ENCODE measurements at regions not wholly inside any gene's neighbourhood (a gene's known extent, or its start where the extent isn't known, plus 50 kb on each side); places are given as distances from the start of the nearest gene placed in this dataset.

GRCh38 chr1:182215764-182216163 lies 154.3 kb upstream of the ZNF648 start:
- no peaks in the 10 kb centered on the region for H3K27me3 ChIP-seq (ENCODE audit: control insufficient read depth, insufficient read depth, low read length)
- no peak overlapping the region for H3K27ac Mint-ChIP-seq
- intact Hi-C loops (cut with micrococcal nuclease): no loop called here
- no peak for DNase-seq
- no peaks in the 10 kb centered on the region for H3K9me3 ChIP-seq (ENCODE audit: control insufficient read depth, insufficient read depth, low read length)
- no peaks in the 10 kb centered on the region for H3K4me1 Mint-ChIP-seq
- H3K36me3 Mint-ChIP-seq: no peaks in the 10 kb centered on the region
- H3K4me3 Mint-ChIP-seq: no peak overlapping the region
- peaks cover 0 to 5% of the 10 kb centered on the region in 2 donors for H3K9me3 Mint-ChIP-seq
- no peaks in the 10 kb centered on the region for H3K4me1 ChIP-seq (ENCODE audit: control insufficient read depth, insufficient read depth, low read length)
- no peaks in the 10 kb centered on the region for H3K36me3 ChIP-seq (ENCODE audit: control insufficient read depth, insufficient read depth, low read length)
- no peak overlapping the region for H3K27ac ChIP-seq (ENCODE audit: low read length)
- H3K4me3 ChIP-seq (ENCODE audit: low read length): no peak overlapping the region
- peaks cover 20 to 41% of the 10 kb centered on the region in 2 donors for H3K27me3 Mint-ChIP-seq (ENCODE audit: low read depth in 2 of 2)
- no peak for ATAC-seq
- TF ChIP-seq, protein P1, sequence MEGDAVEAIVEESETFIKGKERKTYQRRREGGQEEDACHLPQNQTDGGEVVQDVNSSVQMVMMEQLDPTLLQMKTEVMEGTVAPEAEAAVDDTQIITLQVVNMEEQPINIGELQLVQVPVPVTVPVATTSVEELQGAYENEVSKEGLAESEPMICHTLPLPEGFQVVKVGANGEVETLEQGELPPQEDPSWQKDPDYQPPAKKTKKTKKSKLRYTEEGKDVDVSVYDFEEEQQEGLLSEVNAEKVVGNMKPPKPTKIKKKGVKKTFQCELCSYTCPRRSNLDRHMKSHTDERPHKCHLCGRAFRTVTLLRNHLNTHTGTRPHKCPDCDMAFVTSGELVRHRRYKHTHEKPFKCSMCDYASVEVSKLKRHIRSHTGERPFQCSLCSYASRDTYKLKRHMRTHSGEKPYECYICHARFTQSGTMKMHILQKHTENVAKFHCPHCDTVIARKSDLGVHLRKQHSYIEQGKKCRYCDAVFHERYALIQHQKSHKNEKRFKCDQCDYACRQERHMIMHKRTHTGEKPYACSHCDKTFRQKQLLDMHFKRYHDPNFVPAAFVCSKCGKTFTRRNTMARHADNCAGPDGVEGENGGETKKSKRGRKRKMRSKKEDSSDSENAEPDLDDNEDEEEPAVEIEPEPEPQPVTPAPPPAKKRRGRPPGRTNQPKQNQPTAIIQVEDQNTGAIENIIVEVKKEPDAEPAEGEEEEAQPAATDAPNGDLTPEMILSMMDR (IDR thresholded peaks at IDR 0.05): no peak

DNA sequence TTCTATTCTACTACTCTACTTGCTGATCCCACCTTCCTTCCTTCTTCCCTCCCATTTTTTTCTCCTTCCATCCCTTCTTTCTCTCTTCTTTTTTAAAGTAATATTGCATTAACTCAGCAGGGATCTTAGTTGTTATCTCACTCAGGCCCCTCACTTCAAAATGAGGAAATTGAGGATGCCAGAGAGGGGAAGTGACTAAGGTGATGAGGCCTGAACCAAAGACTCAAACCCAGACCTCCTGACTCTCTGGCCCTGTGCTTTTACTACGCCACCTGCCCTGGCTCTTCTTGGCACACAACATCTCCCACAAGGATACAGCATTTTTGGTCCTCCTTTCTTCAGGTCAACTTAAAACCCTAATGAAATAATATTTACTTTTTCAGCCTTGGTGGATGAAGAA lies 151.7 kb upstream of the ZNF648 start:
- Histone ChIP-seq H3K27ac (ENCODE audit: low read length) (no peak overlapping the region), H3K4me1 (ENCODE audit: control insufficient read depth, insufficient read depth, low read length) (no peaks in the 10 kb centered on the region), H3K9me3 (ENCODE audit: control insufficient read depth, insufficient read depth, low read length) (no peaks in the 10 kb centered on the region), H3K4me3 (ENCODE audit: low read length) (no peak overlapping the region), H3K27me3 (ENCODE audit: control insufficient read depth, insufficient read depth, low read length) (peaks cover 2% of the 10 kb centered on the region), H3K36me3 (ENCODE audit: control insufficient read depth, insufficient read depth, low read length) (no peaks in the 10 kb centered on the region)
- H3K27ac Mint-ChIP-seq: no peak overlapping the region
- DNase-seq: no peak
- peaks cover 11 to 47% of the 10 kb centered on the region in 2 donors for H3K27me3 Mint-ChIP-seq (ENCODE audit: low read depth in 2 of 2)
- TF ChIP-seq, protein P1 (IDR thresholded peaks at IDR 0.05): no peak
- no peaks in the 10 kb centered on the region for H3K36me3 Mint-ChIP-seq
- no peaks in the 10 kb centered on the region for H3K9me3 Mint-ChIP-seq
- no peak overlapping the region for H3K4me3 Mint-ChIP-seq
- 90% methylated on average over 1 of the region's 1 CpG for WGBS (ENCODE audit: insufficient coverage)
- ATAC-seq: no peak
- H3K4me1 Mint-ChIP-seq: no peaks in the 10 kb centered on the region
- intact Hi-C loops (cut with micrococcal nuclease): no loop called here

- no peaks in the 10 kb centered on the region for H3K9me3 ChIP-seq (ENCODE audit: control insufficient read depth, insufficient read depth, low read length)
- H3K36me3 ChIP-seq (ENCODE audit: control insufficient read depth, insufficient read depth, low read length): no peaks in the 10 kb centered on the region
- Mint-ChIP-seq H3K36me3 (no peaks in the 10 kb centered on the region), H3K9me3 (no peaks in the 10 kb centered on the region), H3K27me3 (ENCODE audit: low read depth in 2 of 2) (peaks cover 12 to 41% of the 10 kb centered on the region in 2 donors), H3K4me3 (no peak overlapping the region), H3K4me1 (peaks cover 8 to 10% of the 10 kb centered on the region in 2 donors), H3K27ac (no peak overlapping the region)
- intact Hi-C loops (cut with micrococcal nuclease): no loop called here
- H3K27me3 ChIP-seq (ENCODE audit: control insufficient read depth, insufficient read depth, low read length): peaks cover 11% of the 10 kb centered on the region
- no peak overlapping the region for H3K4me3 ChIP-seq (ENCODE audit: low read length)
- peaks cover 9% of the 10 kb centered on the region for H3K4me1 ChIP-seq (ENCODE audit: control insufficient read depth, insufficient read depth, low read length)
- ATAC-seq: no peak
- no peak for DNase-seq
- TF ChIP-seq, protein P1 (IDR thresholded peaks at IDR 0.05): no peak
- H3K27ac ChIP-seq (ENCODE audit: low read length): no peak overlapping the region
Observed at GRCh38 chr1:182211386-182211785, 149.9 kb upstream of the ZNF648 start.

DNA sequence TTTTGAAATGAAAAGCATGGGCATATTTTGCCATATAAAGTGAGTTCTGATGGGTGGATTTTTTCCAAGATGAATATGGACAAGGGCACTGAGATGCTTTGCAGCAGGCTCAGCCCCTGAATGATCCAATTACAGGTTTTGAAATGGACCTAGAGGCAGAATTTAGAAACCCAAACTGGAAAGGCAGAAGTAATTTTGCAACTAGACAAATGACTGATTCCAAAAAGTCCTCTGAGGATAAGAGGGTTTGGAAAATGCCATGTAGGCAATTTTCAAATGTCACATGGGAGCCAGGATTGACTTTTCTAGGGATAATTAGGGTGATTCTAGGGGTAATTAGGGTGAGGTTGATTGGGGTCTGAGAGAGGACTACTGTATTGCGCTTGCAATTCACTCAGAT lies 148.9 kb upstream of the ZNF648 start:
- Mint-ChIP-seq H3K27me3 (ENCODE audit: low read depth in 2 of 2) (peaks cover 12 to 41% of the 10 kb centered on the region in 2 donors), H3K4me1 (peaks cover 13 to 19% of the 10 kb centered on the region in 2 donors), H3K9me3 (no peaks in the 10 kb centered on the region), H3K4me3 (no peak overlapping the region), H3K36me3 (no peaks in the 10 kb centered on the region), H3K27ac (no peak overlapping the region)
- Histone ChIP-seq H3K4me1 (ENCODE audit: control insufficient read depth, insufficient read depth, low read length) (peaks cover 10% of the 10 kb centered on the region), H3K9me3 (ENCODE audit: control insufficient read depth, insufficient read depth, low read length) (no peaks in the 10 kb centered on the region), H3K27me3 (ENCODE audit: control insufficient read depth, insufficient read depth, low read length) (peaks cover 11% of the 10 kb centered on the region), H3K27ac (ENCODE audit: low read length) (no peak overlapping the region), H3K4me3 (ENCODE audit: low read length) (no peak overlapping the region), H3K36me3 (ENCODE audit: control insufficient read depth, insufficient read depth, low read length) (no peaks in the 10 kb centered on the region)
- intact Hi-C loops (cut with micrococcal nuclease): no loop called here
- TF ChIP-seq, protein P1 (IDR thresholded peaks at IDR 0.05): no peak
- 83% methylated on average over 1 of the region's 1 CpG for WGBS (ENCODE audit: insufficient coverage)
- no peak for ATAC-seq
- no peak for DNase-seq
